ENCODE measurements at regions not wholly inside any gene's neighbourhood (a gene's known extent, or its start where the extent isn't known, plus 50 kb on each side); places are given as distances from the start of the nearest gene placed in this dataset.

- no peak for DNase-seq (ENCODE audit: low read depth)
Observed at GRCh38 chr7:440059-440749, 79.4 kb downstream of the PDGFA start.

GRCh38 chr7:441684-442421, 77.8 kb downstream of the PDGFA start:
- DNase-seq (ENCODE audit: low read depth): no peak

DNA sequence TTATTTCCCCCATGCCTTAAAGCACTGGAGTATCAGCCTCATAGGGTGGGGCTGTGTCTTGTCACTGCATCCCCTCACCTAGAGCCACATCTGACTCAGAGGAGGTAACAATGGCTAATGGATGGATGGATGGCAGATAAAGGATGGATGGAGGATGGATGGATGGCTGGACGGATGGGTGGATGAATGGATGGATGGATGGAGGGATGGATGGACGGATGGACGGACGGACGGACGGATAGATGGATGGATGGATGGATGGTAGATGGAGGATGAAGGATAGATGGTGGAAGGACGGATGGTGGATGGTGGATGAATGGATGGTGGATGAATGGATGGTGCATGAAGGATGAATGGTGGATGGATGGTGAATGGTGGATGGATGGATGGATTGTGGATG, 77.2 kb downstream of the PDGFA start:
- no peak for DNase-seq (ENCODE audit: low read depth)

DNA sequence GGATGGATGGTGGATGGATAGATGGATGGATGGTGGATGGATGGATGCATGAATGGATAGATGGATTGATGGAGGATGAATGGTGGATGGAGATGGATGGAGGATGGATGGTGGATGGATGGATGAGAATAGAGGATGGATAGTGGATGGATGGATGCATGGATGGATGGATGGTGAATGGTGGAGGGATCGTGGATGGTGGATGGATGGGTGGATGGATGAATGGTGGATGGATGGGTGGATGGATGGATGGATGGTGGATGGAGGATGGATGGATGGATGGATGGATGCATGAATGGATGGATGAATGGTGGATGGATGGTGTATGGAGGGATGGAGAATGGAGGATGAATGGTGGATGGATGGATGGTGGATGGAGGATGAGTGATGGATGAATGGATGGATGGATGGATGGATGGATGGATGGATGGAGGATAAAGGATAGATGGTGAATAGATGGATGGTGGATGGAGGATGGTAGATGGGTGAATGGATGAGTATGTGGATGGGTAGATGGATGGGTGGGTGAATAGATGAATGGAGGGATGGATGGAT, 76.3 kb downstream of the PDGFA start:
- no peak for DNase-seq (ENCODE audit: low read depth)

DNA sequence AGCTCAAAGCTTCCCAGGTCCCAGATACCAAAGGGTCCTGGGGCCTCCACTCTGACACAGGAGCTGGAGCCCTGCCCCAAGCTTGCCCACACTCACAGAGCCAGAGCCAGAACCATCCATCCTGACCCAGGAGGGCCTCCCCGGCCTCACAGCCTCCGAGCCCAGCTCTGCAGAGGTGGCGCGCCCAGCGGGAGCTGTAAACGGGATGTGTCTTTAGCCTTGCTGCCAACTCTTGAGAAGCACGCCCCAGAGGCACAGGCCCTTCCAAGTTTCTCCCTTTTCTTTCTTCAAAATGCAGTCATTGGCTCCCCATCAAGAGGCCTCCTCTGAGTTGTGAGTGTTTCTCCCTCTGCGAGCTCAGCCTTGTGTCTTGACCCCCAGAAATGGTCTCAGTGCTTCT, 75.0 kb downstream of the PDGFA start:
- DNase-seq (ENCODE audit: low read depth): no peak

GRCh38 chr7:445020-445419, 74.6 kb downstream of the PDGFA start:
- DNase-seq (ENCODE audit: low read depth): no peak

- no peak for DNase-seq (ENCODE audit: low read depth)
Observed at GRCh38 chr7:445563-446288, 73.9 kb downstream of the PDGFA start.

DNA sequence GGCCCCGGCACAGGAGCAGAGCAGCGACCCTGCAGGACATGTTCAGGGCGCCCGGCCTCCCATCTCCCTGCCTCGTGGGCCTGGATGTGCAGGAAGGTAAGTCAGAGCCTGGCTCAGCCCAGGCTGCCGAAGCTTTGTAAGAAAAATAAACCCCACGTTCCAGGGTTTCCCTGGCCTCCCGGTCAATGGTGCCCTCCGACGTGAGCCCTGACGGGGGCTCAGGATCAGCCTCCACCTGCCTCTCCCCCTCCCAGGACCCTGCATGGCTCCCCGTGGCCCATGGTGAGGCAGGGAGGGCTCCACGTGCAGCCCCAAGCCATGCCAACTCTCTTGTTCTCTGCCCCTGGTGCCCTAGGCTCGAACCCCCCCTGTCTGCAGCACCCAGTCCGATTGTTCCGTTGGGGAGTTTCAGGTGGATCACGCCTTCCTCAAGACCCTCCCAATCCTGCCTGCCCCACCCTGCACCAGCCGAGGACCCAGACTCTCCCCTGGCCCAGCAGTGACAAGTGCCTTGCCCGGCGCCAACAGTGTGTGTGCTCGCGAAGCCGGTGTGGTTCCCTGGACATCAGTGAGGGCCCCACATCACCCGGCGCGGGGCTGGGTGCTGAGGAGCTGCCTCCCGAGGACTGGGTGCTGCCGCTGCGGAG, 73.2 kb downstream of the PDGFA start:
- DNase-seq (ENCODE audit: low read depth): no peak
